Stomach (tissue), 8 donors: ENCODE measurements at regions not wholly inside any gene's neighbourhood (a gene's known extent, or its start where the extent isn't known, plus 50 kb on each side); places are given as distances from the start of the nearest gene placed in this dataset.

Experiments used
- DNase-seq, 2 donors: peaks; one replicate each; pipeline versions ENCODE4 v3.0.0 to v3.0.0-alpha.2; 2013 to 2019
- H3K27ac ChIP-seq, 5 donors: fragments of 200-600 bp in 4 of 5; sonication (generic) in 4 of 5; one replicate each; pipeline ENCODE4 v1.5.1; 2013 to 2019; ENCODE audit warnings: mild to moderate bottlenecking in 1 of 5, moderate library complexity in 1 of 5
- H3K27me3 ChIP-seq, 3 donors: fragments of 200-600 bp; sonication (generic); one replicate each; pipeline ENCODE4 v1.5.1; 2017 to 2019; ENCODE audit warnings: mixed run types in 1 of 3
- H3K36me3 ChIP-seq, 4 donors: fragments of 200-600 bp; sonication (generic); 1 replicate in 3 of 4; 2 replicates in 1 of 4; pipeline ENCODE4 v1.5.1; 2016 to 2019
- H3K4me1 ChIP-seq, 4 donors: fragments of 200-600 bp; sonication (generic); one replicate each; pipeline ENCODE4 v1.5.1; 2016 to 2019
- H3K4me3 ChIP-seq, 4 donors: fragments of 200-600 bp; sonication (generic) in 3 of 4; one replicate each; pipeline ENCODE4 v1.5.1; 2016 to 2019; ENCODE audit warnings: mild to moderate bottlenecking in 1 of 4
- H3K9me3 ChIP-seq, 4 donors: fragments of 200-600 bp; sonication (generic); one replicate each; pipeline ENCODE4 v1.5.1; 2016 to 2019
- EP300 ChIP-seq: sonication (generic); formaldehyde crosslinking; IDR thresholded peaks from one replicate; pipeline ENCODE4 v1.6.1; 2017; ENCODE audit warnings: antibody characterized with exemption
- POLR2A ChIP-seq, 4 donors: fragments of 450-650 bp; IDR thresholded peaks; one replicate each; pipeline ENCODE4 v1.6.1; 2016; ENCODE audit warnings: antibody characterized with exemption in 4 of 4, control low read depth in 2 of 4, mild to moderate bottlenecking in 1 of 4, moderate library complexity in 1 of 4
- POLR2AphosphoS5 ChIP-seq, 3 donors: sonication (generic); formaldehyde crosslinking; IDR thresholded peaks; one replicate each; pipeline ENCODE4 v1.6.1; 2016; ENCODE audit warnings: antibody characterized with exemption in 3 of 3
- WGBS, 5 donors: extraction: QIAGEN DNeasy Blood & Tissue Kit in 3 of 5; methylation state at CpG; one replicate each; pipeline versions ENCODE4 v1.1.5 to v1.1.7; 2013 to 2018; 5-methylcytosine and 5-hydroxymethylcytosine counted together
- intact Hi-C: fragments of 100-400 bp; cut with DNase I; formaldehyde crosslinking; loops from one replicate; pipeline ENCODE4 v1.15.1; 2023; ENCODE audit warnings: low total_unique reads
- TF ChIP-seq, protein P1 (sequence below), 7 experiments: fragments of 450-650 bp in 4 of 7; fragments of 200-600 bp in 3 of 7; sonication (generic) in 3 of 7; IDR thresholded peaks; one replicate each; pipeline ENCODE4 v1.5.1; 2016 to 2019; ENCODE audit warnings: antibody characterized with exemption in 7 of 7, control low read depth in 2 of 7, mild to moderate bottlenecking in 1 of 7
- donor health status: healthy with polysubstance abuse.
- donor health status: Bipolar disorder and iron deficiency.
- donor health status: healthy.

DNA sequence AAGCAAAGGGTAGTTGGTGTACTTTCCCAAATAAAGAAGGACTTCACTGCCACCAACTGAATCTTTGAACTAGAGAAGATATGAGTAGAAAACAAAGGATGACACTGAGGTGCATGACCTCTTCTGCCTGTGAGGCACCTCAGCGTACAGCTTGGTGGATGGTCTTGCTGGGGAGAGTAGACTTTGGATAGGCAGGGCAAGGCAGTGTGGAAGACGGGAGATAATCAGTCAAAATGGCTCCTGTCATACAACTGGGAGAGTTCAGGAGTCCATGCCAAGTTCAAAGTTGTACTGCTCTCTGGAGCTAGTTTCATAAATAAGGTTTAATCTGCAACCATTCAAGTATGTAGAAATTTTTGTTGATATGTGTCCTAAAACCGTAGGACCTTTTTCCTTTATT lies 143.4 kb downstream of the BARHL2 start:
- intact Hi-C loops, result no loop called here
- peaks cover 0 to 6% (median 0%) of the 10 kb centered on the region in 3 donors for H3K27me3 ChIP-seq
- peak in 1 of 2 donors; percentile 5 for DNase-seq
- H3K4me1 ChIP-seq, result no peaks in the 10 kb centered on the region
- no peaks in the 10 kb centered on the region for H3K36me3 ChIP-seq
- WGBS, 5 donors, result 57 to 69% (median 62%) methylated on average over 3 of the region's 3 CpGs
- no peak overlapping the region for H3K4me3 ChIP-seq
- H3K27ac ChIP-seq, result no peak overlapping the region
- no peaks in the 10 kb centered on the region for H3K9me3 ChIP-seq
- TF ChIP-seq POLR2A (IDR thresholded peaks at IDR 0.05), result no peak

DNA sequence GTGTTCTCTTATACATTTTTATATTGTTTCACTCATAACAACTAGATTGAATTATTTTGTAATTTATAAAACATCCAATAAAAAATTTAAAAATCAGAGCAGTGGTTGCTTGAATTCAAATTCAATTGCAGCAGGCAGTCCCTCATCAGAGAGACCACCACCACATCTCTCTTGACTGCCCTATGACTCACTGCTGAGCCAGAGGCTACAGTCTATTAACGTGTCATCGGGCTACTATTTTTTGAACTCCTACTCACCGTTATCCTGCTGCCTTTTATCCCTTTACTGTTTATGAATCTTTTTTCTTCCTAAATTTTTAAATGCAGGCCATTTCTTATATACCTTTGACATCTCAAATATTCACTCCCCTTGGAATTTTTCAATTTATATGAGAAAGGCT lies 144.7 kb downstream of the BARHL2 start:
- no peaks in the 10 kb centered on the region for H3K36me3 ChIP-seq
- no peak overlapping the region for H3K4me3 ChIP-seq
- DNase-seq, result no peak
- WGBS, 5 donors, result 87 to 91% (median 90%) methylated on average over 3 of the region's 3 CpGs
- peaks cover 0 to 6% (median 0%) of the 10 kb centered on the region in 3 donors for H3K27me3 ChIP-seq
- TF ChIP-seq POLR2A (IDR thresholded peaks at IDR 0.05) (no peak), POLR2AphosphoS5 (IDR thresholded peaks at IDR 0.05) (no peak), EP300 (no peak)
- TF ChIP-seq, protein P1, sequence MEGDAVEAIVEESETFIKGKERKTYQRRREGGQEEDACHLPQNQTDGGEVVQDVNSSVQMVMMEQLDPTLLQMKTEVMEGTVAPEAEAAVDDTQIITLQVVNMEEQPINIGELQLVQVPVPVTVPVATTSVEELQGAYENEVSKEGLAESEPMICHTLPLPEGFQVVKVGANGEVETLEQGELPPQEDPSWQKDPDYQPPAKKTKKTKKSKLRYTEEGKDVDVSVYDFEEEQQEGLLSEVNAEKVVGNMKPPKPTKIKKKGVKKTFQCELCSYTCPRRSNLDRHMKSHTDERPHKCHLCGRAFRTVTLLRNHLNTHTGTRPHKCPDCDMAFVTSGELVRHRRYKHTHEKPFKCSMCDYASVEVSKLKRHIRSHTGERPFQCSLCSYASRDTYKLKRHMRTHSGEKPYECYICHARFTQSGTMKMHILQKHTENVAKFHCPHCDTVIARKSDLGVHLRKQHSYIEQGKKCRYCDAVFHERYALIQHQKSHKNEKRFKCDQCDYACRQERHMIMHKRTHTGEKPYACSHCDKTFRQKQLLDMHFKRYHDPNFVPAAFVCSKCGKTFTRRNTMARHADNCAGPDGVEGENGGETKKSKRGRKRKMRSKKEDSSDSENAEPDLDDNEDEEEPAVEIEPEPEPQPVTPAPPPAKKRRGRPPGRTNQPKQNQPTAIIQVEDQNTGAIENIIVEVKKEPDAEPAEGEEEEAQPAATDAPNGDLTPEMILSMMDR (IDR thresholded peaks at IDR 0.05), result no peak
- H3K4me1 ChIP-seq, result no peaks in the 10 kb centered on the region
- intact Hi-C loops, result no loop called here
- no peaks in the 10 kb centered on the region for H3K9me3 ChIP-seq
- no peak overlapping the region for H3K27ac ChIP-seq

DNA sequence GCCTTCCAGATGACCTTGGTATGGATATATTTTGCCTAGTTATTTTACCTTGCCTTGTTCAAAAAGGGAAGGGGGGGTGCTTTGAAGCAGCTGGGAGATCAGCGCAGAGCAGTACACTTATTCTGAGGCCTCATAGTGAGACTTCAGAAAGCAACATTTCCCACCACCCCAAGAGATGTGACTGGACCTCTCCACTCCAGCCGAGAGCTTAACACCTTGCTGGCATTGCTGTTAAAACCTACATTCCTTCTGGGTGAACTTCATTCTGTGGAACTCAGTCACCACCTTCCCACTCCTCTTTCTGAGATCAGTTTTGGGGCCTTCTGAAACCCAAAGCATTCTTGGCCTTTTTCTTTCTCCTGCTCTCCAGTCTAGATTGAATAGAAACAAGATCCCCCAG lies 148.7 kb downstream of the BARHL2 start:
- no peak for DNase-seq
- no peaks in the 10 kb centered on the region for H3K36me3 ChIP-seq
- no peaks in the 10 kb centered on the region for H3K27me3 ChIP-seq
- intact Hi-C loops, result no loop called here
- H3K4me3 ChIP-seq, result no peak overlapping the region
- H3K27ac ChIP-seq, result no peak overlapping the region
- 80 to 91% (median 87%) methylated on average over 2 of the region's 2 CpGs for WGBS, 5 donors
- no peaks in the 10 kb centered on the region for H3K9me3 ChIP-seq
- TF ChIP-seq POLR2A (IDR thresholded peaks at IDR 0.05), result no peak
- no peak for TF ChIP-seq EP300
- TF ChIP-seq, protein P1 (IDR thresholded peaks at IDR 0.05), result no peak
- TF ChIP-seq POLR2AphosphoS5 (IDR thresholded peaks at IDR 0.05), result no peak
- no peaks in the 10 kb centered on the region for H3K4me1 ChIP-seq

DNA sequence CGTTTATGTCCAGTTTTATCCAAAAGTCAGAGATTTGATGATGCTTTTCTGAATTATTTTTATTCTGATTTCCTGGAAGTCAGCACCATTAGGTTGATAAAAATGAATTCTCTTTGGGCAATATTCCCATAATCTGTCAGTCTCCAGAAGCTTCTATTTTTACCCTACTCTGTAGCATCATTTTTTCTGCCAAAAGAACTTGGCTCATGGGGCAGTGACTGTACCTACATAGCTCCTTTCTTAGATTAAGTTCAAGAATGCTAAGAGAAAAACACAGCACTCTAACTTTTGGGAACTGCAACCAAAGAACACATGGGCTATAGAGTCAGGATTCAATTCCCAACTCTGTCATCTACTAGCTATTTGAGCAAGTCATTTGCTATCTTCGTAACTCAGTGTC lies 152.9 kb downstream of the BARHL2 start:
- no peaks in the 10 kb centered on the region for H3K27me3 ChIP-seq
- intact Hi-C loops, result no loop called here
- H3K4me3 ChIP-seq, result no peak overlapping the region
- no peaks in the 10 kb centered on the region for H3K9me3 ChIP-seq
- DNase-seq, result no peak
- H3K36me3 ChIP-seq, result no peaks in the 10 kb centered on the region
- H3K4me1 ChIP-seq, result no peaks in the 10 kb centered on the region
- TF ChIP-seq, protein P1 (IDR thresholded peaks at IDR 0.05), result no peak
- TF ChIP-seq POLR2AphosphoS5 (IDR thresholded peaks at IDR 0.05), result no peak
- WGBS, 5 donors, result 73 to 89% (median 87%) methylated on average over 2 of the region's 2 CpGs
- no peak overlapping the region for H3K27ac ChIP-seq

DNA sequence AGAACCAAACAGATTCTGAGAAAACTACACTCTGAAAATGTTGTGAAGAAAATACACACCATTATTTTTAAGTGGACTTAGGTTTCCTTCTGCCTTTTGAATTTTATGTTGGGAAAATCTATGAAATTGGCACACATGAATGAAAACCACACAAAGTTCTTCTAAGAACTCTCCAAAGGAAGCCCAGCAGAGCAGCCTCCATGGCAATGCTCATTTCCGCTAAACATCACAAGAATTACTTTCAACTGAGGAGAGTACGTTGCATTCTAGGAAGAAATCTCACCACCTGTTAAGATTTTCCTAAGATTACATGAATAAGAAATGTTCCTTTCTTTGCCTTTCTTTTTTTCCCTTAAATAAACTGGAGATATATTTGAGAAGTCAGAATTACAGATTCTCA lies 154.2 kb downstream of the BARHL2 start:
- no peak overlapping the region for H3K27ac ChIP-seq
- no peaks in the 10 kb centered on the region for H3K27me3 ChIP-seq
- DNase-seq, result no peak
- no peaks in the 10 kb centered on the region for H3K36me3 ChIP-seq
- TF ChIP-seq EP300 (no peak), POLR2A (IDR thresholded peaks at IDR 0.05) (no peak), POLR2AphosphoS5 (IDR thresholded peaks at IDR 0.05) (no peak)
- TF ChIP-seq, protein P1 (IDR thresholded peaks at IDR 0.05), result no peak
- intact Hi-C loops, result no loop called here
- H3K4me1 ChIP-seq, result no peaks in the 10 kb centered on the region
- H3K4me3 ChIP-seq, result no peak overlapping the region
- WGBS, 5 donors, result 42 to 52% (median 47%) methylated on average over 2 of the region's 2 CpGs
- no peaks in the 10 kb centered on the region for H3K9me3 ChIP-seq
